MM.1S (cell line): ENCODE measurements at regions not wholly inside any gene's neighbourhood (a gene's known extent, or its start where the extent isn't known, plus 50 kb on each side); places are given as distances from the start of the nearest gene placed in this dataset.

Experiments used
- CTCF ChIP-seq: fragments of 300-600 bp; sonication (generic); IDR thresholded peaks from 2 replicates; pipeline ENCODE4 v1.5.1; 2016; ENCODE audit warnings: antibody characterized with exemption, low read length, mixed read lengths
- EZH2 ChIP-seq: fragments of 300-600 bp; sonication (generic); optimal IDR thresholded peaks from 2 replicates; pipeline ENCODE3; 2017; ENCODE audit warnings: low read depth, mild to moderate bottlenecking, antibody characterized with exemption, low read length, mixed read lengths

GRCh38 chr6:153931431-153931830 is 107.6 kb upstream of the OPRM1 start:
- TF ChIP-seq CTCF (no peak), EZH2 (no peak)
